ENCODE measurements at regions not wholly inside any gene's neighbourhood (a gene's known extent, or its start where the extent isn't known, plus 50 kb on each side); places are given as distances from the start of the nearest gene placed in this dataset.

GRCh38 chr2:15076668-15077067 is 444.2 kb downstream of the LRATD1 start:
- H3K79me2 ChIP-seq (ENCODE audit: control insufficient read depth in 1 of 2, insufficient read depth in 2 of 2, low read length in 2 of 2): no peaks in the 10 kb centered on the region
- no peaks in the 10 kb centered on the region for H3K79me1 ChIP-seq (ENCODE audit: low read depth, low read length)
- no peak overlapping the region for H2BK5ac ChIP-seq (ENCODE audit: low read depth, low read length)
- ChIA-PET POLR2A (ENCODE audit: partially characterized antibody) (no interaction called here), CTCF (ENCODE audit: partially characterized antibody) (no interaction called here)
- H3K4me3 ChIP-seq (ENCODE audit: extremely low read depth in 1 of 4, insufficient read depth in 2 of 4, low read depth in 3 of 4, low read length in 4 of 4): no peak overlapping the region
- H3K9ac ChIP-seq (replicated peaks in 1 of 4; ENCODE audit: extremely low read depth in 1 of 4, low read depth in 3 of 4, low read length in 3 of 4): no peak overlapping the region
- no peaks in the 10 kb centered on the region for H4K20me1 ChIP-seq (replicated peaks in 1 of 2; ENCODE audit: control insufficient read depth in 1 of 2, insufficient read depth in 2 of 2, low read length in 2 of 2)
- H4K5ac ChIP-seq (ENCODE audit: insufficient read length, low read depth, low read length): no peak overlapping the region
- H3K23me2 ChIP-seq (ENCODE audit: low read depth, low read length): no peaks in the 10 kb centered on the region; the same call in 1 of the 2 replicates
- H3K4ac ChIP-seq (replicated peaks; ENCODE audit: insufficient read length, low read depth, low read length): no peak overlapping the region
- no peaks in the 10 kb centered on the region for H3K4me1 ChIP-seq (replicated peaks in 1 of 4; ENCODE audit: control insufficient read depth in 3 of 4, insufficient read depth in 4 of 4, low read length in 3 of 4)
- no peak overlapping the region for H3K18ac ChIP-seq (ENCODE audit: extremely low read depth, low read length)
- H3K4me2 ChIP-seq (ENCODE audit: insufficient read depth in 1 of 2, low read depth in 2 of 2, low read length in 2 of 2): no peak overlapping the region
- no peaks in the 10 kb centered on the region for H3K9me3 ChIP-seq (ENCODE audit: insufficient read depth in 2 of 2, low read depth in 1 of 2, low read length in 1 of 2)
- no peak overlapping the region for H2BK120ac ChIP-seq (replicated peaks; ENCODE audit: low read depth, low read length)
- no peak for DNase-seq (ENCODE audit: low read depth in 1 of 2, low spot score in 2 of 2)
- H2AK5ac ChIP-seq (ENCODE audit: low read depth, low read length): no peak overlapping the region
- no peak overlapping the region for H3K14ac ChIP-seq (ENCODE audit: insufficient read length)
- no peak overlapping the region for H4K91ac ChIP-seq (replicated peaks; ENCODE audit: insufficient read length, low read length)
- H3K27ac ChIP-seq (ENCODE audit: low read depth, low read length): no peak overlapping the region
- no peak overlapping the region for H2AFZ ChIP-seq (ENCODE audit: low read length)
- H2BK12ac ChIP-seq (ENCODE audit: low read depth, low read length): no peak overlapping the region
- no peaks in the 10 kb centered on the region for H3K27me3 ChIP-seq (replicated peaks in 1 of 4; ENCODE audit: control insufficient read depth in 3 of 4, extremely low read depth in 1 of 4, insufficient read depth in 3 of 4, low read length in 3 of 4)
- no peak for FAIRE-seq
- H3K23ac ChIP-seq (ENCODE audit: insufficient read length): no peak overlapping the region
- no peak overlapping the region for H4K8ac ChIP-seq (ENCODE audit: extremely low read depth, insufficient read depth, low read length)
- no peak overlapping the region for H3K56ac ChIP-seq (replicated peaks; ENCODE audit: insufficient read length, low read depth, low read length)
- no peaks in the 10 kb centered on the region for H3K36me3 ChIP-seq (ENCODE audit: control insufficient read depth in 2 of 4, insufficient read depth in 4 of 4, low read length in 3 of 4)
- H2BK15ac ChIP-seq (ENCODE audit: low read length): no peak overlapping the region
- H2BK20ac ChIP-seq (ENCODE audit: low read length): no peak overlapping the region
- TF ChIP-seq, protein P1, sequence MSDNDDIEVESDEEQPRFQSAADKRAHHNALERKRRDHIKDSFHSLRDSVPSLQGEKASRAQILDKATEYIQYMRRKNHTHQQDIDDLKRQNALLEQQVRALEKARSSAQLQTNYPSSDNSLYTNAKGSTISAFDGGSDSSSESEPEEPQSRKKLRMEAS (IDR thresholded peaks at IDR 0.05): no peak
- TF ChIP-seq NANOG (IDR thresholded peaks at IDR 0.05; ENCODE audit: insufficient read depth, low read depth, low read length, poor library complexity, severe bottlenecking): no peak
- no peak for TF ChIP-seq GABPA (IDR thresholded peaks at IDR 0.05; ENCODE audit: borderline replicate concordance, insufficient read depth, low read length)
- TF ChIP-seq RFX5 (IDR thresholded peaks at IDR 0.05; ENCODE audit: borderline replicate concordance, low read depth, low read length): no peak
- TF ChIP-seq CHD1 (IDR thresholded peaks at IDR 0.05; ENCODE audit: low read depth, low read length): no peak
